H9 (cell line): ENCODE measurements at regions not wholly inside any gene's neighbourhood (a gene's known extent, or its start where the extent isn't known, plus 50 kb on each side); places are given as distances from the start of the nearest gene placed in this dataset.

Source experiments
- DNase-seq: peaks from one replicate; pipeline ENCODE4 v3.0.0-alpha.2; 2017
- H2AFZ ChIP-seq: one replicate; pipeline ENCODE4 v1.6.1; 2013; ENCODE audit warnings: mild to moderate bottlenecking, low read length, control low read depth, moderate library complexity
- H2AK5ac ChIP-seq: 2 replicates; pipeline ENCODE4 v1.6.1; 2013; ENCODE audit warnings: low read length, control low read depth, mixed read lengths; ENCODE audit not compliant: insufficient read length
- H2BK120ac ChIP-seq: one replicate; pipeline ENCODE4 v1.6.1; 2013; ENCODE audit warnings: low read depth, mild to moderate bottlenecking, low read length, control low read depth, inconsistent platforms; ENCODE audit not compliant: poor library complexity, severe bottlenecking
- H2BK12ac ChIP-seq: 2 replicates; pipeline ENCODE4 v1.6.1; 2013; ENCODE audit warnings: low read length, control low read depth, mixed read lengths, low read depth; ENCODE audit not compliant: insufficient read length
- H2BK15ac ChIP-seq: 2 replicates; pipeline ENCODE4 v1.6.1; 2013; ENCODE audit warnings: low read depth, low read length, control low read depth
- H2BK20ac ChIP-seq: one replicate; pipeline ENCODE4 v1.6.1; 2013; ENCODE audit warnings: low read depth, mild to moderate bottlenecking, low read length, control low read depth, inconsistent platforms; ENCODE audit not compliant: poor library complexity, severe bottlenecking
- H2BK5ac ChIP-seq: 2 replicates; pipeline ENCODE4 v1.6.1; 2013; ENCODE audit warnings: low read length, control low read depth, mixed read lengths; ENCODE audit not compliant: insufficient read length
- H3K14ac ChIP-seq: 2 replicates; pipeline ENCODE4 v1.6.1; 2013; ENCODE audit warnings: low read length, control low read depth; ENCODE audit not compliant: insufficient read depth
- H3K18ac ChIP-seq: 2 replicates; pipeline ENCODE4 v1.6.1; 2013; ENCODE audit warnings: low read depth, mild to moderate bottlenecking, mixed read lengths, low read length, control low read depth; ENCODE audit not compliant: insufficient read length
- H3K23ac ChIP-seq: 2 replicates; pipeline ENCODE4 v1.6.1; 2013; ENCODE audit warnings: low read length, control low read depth, mixed read lengths, low read depth; ENCODE audit not compliant: insufficient read length
- H3K23me2 ChIP-seq: 2 replicates; pipeline ENCODE4 v1.6.1; 2013; ENCODE audit warnings: low read depth, mild to moderate bottlenecking, mixed read lengths, low read length, control low read depth; ENCODE audit not compliant: insufficient read length, poor library complexity, severe bottlenecking
- H3K27ac ChIP-seq: 2 replicates; pipeline ENCODE4 v1.5.1; 2013; ENCODE audit warnings: low read length, control low read depth, mixed read lengths, low read depth; ENCODE audit not compliant: insufficient read length
- H3K27me3 ChIP-seq: 2 replicates; pipeline ENCODE4 v1.6.1; 2013; ENCODE audit warnings: low read length, control low read depth, inconsistent platforms; ENCODE audit not compliant: insufficient read depth
- H3K4ac ChIP-seq: 2 replicates; pipeline ENCODE4 v1.6.1; 2013; ENCODE audit warnings: low read depth, mild to moderate bottlenecking, control low read depth, inconsistent platforms, low read length, moderate library complexity
- H3K4me1 ChIP-seq: 2 replicates; pipeline ENCODE4 v1.6.1; 2013; ENCODE audit warnings: low read length, control low read depth, inconsistent platforms; ENCODE audit not compliant: insufficient read depth
- H3K4me2 ChIP-seq: 2 replicates; pipeline ENCODE4 v1.6.1; 2013; ENCODE audit warnings: low read length, control low read depth, mixed read lengths; ENCODE audit not compliant: insufficient read length, insufficient read depth
- H3K56ac ChIP-seq: 2 replicates; pipeline ENCODE4 v1.6.1; 2013; ENCODE audit warnings: low read depth, mild to moderate bottlenecking, mixed read lengths, low read length, control low read depth; ENCODE audit not compliant: insufficient read length
- H3K79me1 ChIP-seq: 2 replicates; pipeline ENCODE4 v1.6.1; 2013; ENCODE audit warnings: low read depth, mild to moderate bottlenecking, moderate library complexity, low read length, control low read depth, inconsistent platforms; ENCODE audit not compliant: insufficient read depth, poor library complexity, severe bottlenecking
- H3K79me2 ChIP-seq: 2 replicates; pipeline ENCODE4 v1.6.1; 2013; ENCODE audit warnings: low read length, control low read depth, inconsistent platforms; ENCODE audit not compliant: insufficient read depth
- H3K9ac ChIP-seq: 2 replicates; pipeline ENCODE4 v1.6.1; 2013; ENCODE audit warnings: low read length, control low read depth, mixed read lengths; ENCODE audit not compliant: insufficient read length; ENCODE audit errors: extremely low read depth
- H3K9me3 ChIP-seq: one replicate; pipeline ENCODE4 v1.6.1; 2013; ENCODE audit warnings: low read depth, low read length, inconsistent platforms; ENCODE audit not compliant: control insufficient read depth
- H3T11ph ChIP-seq: one replicate; pipeline ENCODE4 v1.6.1; 2013; ENCODE audit warnings: mild to moderate bottlenecking, low read length, control low read depth, inconsistent platforms
- H4K20me1 ChIP-seq: one replicate; pipeline ENCODE4 v1.6.1; 2013; ENCODE audit not compliant: control insufficient read depth, insufficient read length, insufficient read depth
- H4K5ac ChIP-seq: 2 replicates; pipeline ENCODE4 v1.6.1; 2013; ENCODE audit warnings: low read depth, mild to moderate bottlenecking, mixed read lengths, low read length, control low read depth; ENCODE audit not compliant: insufficient read length
- H4K8ac ChIP-seq: replicated peaks from 2 replicates; pipeline ENCODE4 v1.6.1; 2013; ENCODE audit warnings: low read length, control low read depth, mixed read lengths, low read depth; ENCODE audit not compliant: insufficient read length
- H4K91ac ChIP-seq: 2 replicates; pipeline ENCODE4 v1.6.1; 2013; ENCODE audit warnings: low read depth, mild to moderate bottlenecking, moderate library complexity, mixed read lengths, low read length, control low read depth; ENCODE audit not compliant: insufficient read length
- H3K27ac Mint-ChIP-seq, 3 experiments: 2 replicates in 2 of 3; 3 replicates in 1 of 3; pipeline ENCODE4 v1.8.0; 2020 to 2021; ENCODE audit warnings: mixed read lengths in 3 of 3, mild to moderate bottlenecking in 1 of 3, moderate library complexity in 1 of 3
- H3K27me3 Mint-ChIP-seq: 2 replicates; pipeline ENCODE4 v1.8.0; 2021; ENCODE audit warnings: low read depth, mild to moderate bottlenecking, moderate library complexity, mixed read lengths
- H3K36me3 Mint-ChIP-seq, 3 experiments: 2 replicates in 2 of 3; 3 replicates in 1 of 3; pipeline ENCODE4 v1.8.0; 2020 to 2021; ENCODE audit warnings: low read depth in 3 of 3, mixed read lengths in 3 of 3; ENCODE audit not compliant: insufficient read depth in 1 of 3
- H3K4me1 Mint-ChIP-seq, 2 experiments: 2 replicates each; pipeline ENCODE4 v1.8.0; 2020; ENCODE audit warnings: mixed read lengths in 2 of 2
- H3K4me3 Mint-ChIP-seq, 2 experiments: 2 replicates in 1 of 2; 3 replicates in 1 of 2; pipeline ENCODE4 v1.8.0; 2020 to 2021; ENCODE audit warnings: mild to moderate bottlenecking in 2 of 2, mixed read lengths in 2 of 2, moderate library complexity in 1 of 2
- H3K9me3 Mint-ChIP-seq, 2 experiments: 2 replicates in 1 of 2; 3 replicates in 1 of 2; pipeline ENCODE4 v1.8.0; 2020; ENCODE audit warnings: mild to moderate bottlenecking in 2 of 2, mixed read lengths in 2 of 2, moderate library complexity in 1 of 2
- WGBS: extraction: QIAGEN DNeasy Blood & Tissue Kit; methylation state at CpG from one replicate; pipeline ENCODE4 v1.1.7; 2013; ENCODE audit warnings: missing lambda C conversion rate, low lambda C conversion rate, mixed read lengths; ENCODE audit not compliant: insufficient read length; ENCODE audit errors: extremely low coverage; 5-methylcytosine and 5-hydroxymethylcytosine counted together
- TF ChIP-seq, protein P1 (sequence below): fragments of 200-600 bp; sonication (generic); conservative IDR thresholded peaks from 3 replicates; pipeline ENCODE4 v1.8.0; 2021; ENCODE audit warnings: antibody characterized with exemption, mild to moderate bottlenecking

- Histone ChIP-seq H3K23me2 (no peaks in the 10 kb centered on the region), H2BK20ac (no peak overlapping the region), H4K8ac (no peak overlapping the region), H4K5ac (no peak overlapping the region), H3K79me1 (no peaks in the 10 kb centered on the region), H2AFZ (no peak overlapping the region), H3T11ph (no peak overlapping the region), H3K23ac (no peak overlapping the region), H3K79me2 (no peaks in the 10 kb centered on the region), H2BK15ac (no peak overlapping the region), H3K27me3 (no peaks in the 10 kb centered on the region), H3K18ac (no peak overlapping the region), H3K56ac (no peak overlapping the region), H3K14ac (no peak overlapping the region), H2AK5ac (no peak overlapping the region), H2BK12ac (no peak overlapping the region), H3K9ac (no peak overlapping the region), H3K4me2 (no peak overlapping the region), H2BK120ac (no peak overlapping the region), H3K9me3 (no peaks in the 10 kb centered on the region), H4K20me1 (no peaks in the 10 kb centered on the region), H3K4ac (no peak overlapping the region), H3K4me1 (no peaks in the 10 kb centered on the region), H2BK5ac (no peak overlapping the region), H4K91ac (no peak overlapping the region), H3K27ac (no peak overlapping the region)
- Mint-ChIP-seq H3K9me3 (peaks cover 2 to 3% of the 10 kb centered on the region in 2 experiments; a peak in 3 of 5 replicates), H3K27ac (no peak overlapping the region), H3K4me3 (no peak overlapping the region), H3K27me3 (peaks cover 2% of the 10 kb centered on the region; the same call in 1 of the 2 replicates), H3K36me3 (peaks cover 0 to 4% (median 0%) of the 10 kb centered on the region in 3 experiments; a peak in 1 of 7 replicates), H3K4me1 (peaks cover 4 to 10% of the 10 kb centered on the region in 2 experiments; a peak in 2 of 4 replicates)
- DNase-seq, result no peak
- no CpG with 5 or more reads among the region's 4 CpGs for WGBS
- TF ChIP-seq, protein P1, sequence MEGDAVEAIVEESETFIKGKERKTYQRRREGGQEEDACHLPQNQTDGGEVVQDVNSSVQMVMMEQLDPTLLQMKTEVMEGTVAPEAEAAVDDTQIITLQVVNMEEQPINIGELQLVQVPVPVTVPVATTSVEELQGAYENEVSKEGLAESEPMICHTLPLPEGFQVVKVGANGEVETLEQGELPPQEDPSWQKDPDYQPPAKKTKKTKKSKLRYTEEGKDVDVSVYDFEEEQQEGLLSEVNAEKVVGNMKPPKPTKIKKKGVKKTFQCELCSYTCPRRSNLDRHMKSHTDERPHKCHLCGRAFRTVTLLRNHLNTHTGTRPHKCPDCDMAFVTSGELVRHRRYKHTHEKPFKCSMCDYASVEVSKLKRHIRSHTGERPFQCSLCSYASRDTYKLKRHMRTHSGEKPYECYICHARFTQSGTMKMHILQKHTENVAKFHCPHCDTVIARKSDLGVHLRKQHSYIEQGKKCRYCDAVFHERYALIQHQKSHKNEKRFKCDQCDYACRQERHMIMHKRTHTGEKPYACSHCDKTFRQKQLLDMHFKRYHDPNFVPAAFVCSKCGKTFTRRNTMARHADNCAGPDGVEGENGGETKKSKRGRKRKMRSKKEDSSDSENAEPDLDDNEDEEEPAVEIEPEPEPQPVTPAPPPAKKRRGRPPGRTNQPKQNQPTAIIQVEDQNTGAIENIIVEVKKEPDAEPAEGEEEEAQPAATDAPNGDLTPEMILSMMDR, result no peak
Observed at GRCh38 chr15:26144836-26145235, 281.7 kb upstream of the ATP10A start.
